HG03097 (cell line): ENCODE measurements at regions not wholly inside any gene's neighbourhood (a gene's known extent, or its start where the extent isn't known, plus 50 kb on each side); places are given as distances from the start of the nearest gene placed in this dataset.

Source experiments
- ATAC-seq: cut with Tn5 transposase; IDR thresholded peaks from one replicate; pipeline ENCODE4 v1.9.1; 2021; ENCODE audit not compliant: unreplicated experiment, low FRiP score

DNA sequence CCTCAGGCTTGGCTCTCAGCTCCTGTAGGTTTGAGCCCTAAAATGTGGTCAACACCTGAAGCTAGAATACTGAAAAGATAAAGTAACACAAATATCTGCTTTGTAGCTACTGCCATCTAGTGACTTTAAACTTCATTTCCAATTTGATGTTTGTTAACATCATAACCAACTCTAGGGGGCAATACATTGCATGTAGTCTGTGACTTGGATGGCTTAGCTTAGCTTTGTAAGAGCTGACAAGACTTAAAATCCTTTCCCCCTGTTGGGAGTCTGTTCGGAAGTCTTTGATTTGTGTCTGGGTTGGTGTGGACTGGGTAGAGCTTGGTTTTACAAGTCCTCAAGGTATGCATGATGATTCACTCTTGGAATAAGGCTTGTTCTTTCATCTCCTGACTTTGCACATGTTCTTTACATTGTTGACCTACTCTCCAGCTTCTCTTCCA lies 51.7 kb downstream of the SCN11A start:
- peak; percentile 81 for ATAC-seq

DNA sequence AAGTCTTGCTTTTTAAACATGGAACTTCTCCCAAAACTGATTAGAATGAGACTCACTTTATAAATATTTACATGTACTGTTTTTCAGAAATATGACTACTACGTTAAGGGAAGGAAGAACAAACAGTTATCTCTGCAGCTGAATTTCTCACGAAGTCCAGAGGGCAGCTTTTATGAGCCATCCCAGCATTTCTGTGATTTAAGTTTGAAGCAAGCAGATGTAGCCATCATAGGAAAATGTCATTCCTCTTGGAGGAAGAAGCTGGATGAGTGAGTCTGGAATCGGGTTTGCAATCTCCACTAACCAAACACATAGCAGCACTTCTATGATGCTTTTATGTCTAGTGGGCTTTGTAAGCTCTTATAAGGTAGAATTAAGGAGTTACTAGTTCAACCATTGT lies 53.7 kb downstream of the SCN11A start:
- ATAC-seq = no peak

DNA sequence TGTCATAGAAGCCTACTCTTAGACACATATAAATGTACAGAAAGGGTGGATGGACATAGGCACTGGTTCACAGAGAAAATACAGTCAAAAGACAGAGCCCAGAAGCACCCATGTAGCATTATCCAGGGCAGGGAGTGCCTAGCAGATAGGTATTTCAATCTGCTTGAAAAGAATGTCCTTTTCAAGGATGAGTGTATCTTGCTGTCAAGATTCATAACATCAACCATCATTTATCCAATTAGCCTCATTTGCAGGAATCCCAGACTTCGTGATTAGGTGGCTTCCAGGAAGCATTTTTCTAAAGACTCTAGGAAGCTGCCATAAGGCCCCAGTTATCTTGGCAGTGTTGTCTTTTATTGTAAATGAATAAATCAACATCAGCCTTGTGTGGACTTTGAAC lies 55.6 kb downstream of the SCN11A start:
- no peak for ATAC-seq

DNA sequence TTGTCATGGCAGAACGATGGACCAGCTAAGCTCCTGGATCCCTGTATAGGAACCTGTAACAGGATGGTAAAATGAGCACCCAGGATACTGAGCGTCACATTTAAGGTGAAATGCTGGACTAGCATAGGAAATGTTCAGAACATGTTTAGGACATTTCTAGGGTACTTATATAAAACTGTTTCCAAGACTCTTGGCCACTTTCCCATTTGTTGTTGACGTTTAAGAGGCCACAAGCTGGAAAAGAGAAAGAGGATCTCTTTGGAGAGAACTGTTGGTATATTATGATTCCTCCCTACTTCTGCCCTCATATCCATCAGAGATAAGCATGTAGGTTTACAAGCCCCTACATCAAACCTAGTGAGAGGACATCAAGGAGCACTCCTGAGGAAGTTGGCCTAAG lies 57.5 kb downstream of the SCN11A start:
- no peak for ATAC-seq

DNA sequence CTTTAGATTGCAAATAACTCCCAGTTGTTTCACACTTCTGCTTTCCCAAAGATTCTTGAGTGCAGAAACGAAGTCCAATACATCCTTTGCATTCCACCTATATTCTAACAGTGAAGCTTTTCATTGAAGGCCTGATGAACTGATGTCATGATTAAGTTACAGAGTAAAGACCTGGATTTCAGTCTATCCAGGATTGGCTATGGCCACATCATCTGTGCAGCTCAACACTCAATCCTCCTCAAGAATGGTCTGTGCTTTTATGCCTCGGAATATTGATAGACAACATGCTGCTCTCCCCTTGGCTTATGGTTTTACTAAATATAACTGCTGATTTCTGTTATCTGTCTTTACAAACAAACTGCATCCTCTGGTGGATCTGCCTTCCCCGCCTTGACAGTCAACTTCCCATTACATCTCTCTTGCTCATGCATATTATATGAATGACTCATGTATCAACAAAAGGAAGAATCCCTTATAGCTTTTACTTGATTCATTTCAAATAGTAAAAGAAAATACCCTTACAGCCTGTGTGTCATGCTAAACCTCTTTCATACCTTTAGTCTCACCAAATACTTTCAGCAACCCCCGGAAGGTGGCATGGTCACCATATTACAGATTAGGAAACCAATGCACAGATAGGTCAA lies 59.5 kb downstream of the SCN11A start:
- no peak for ATAC-seq

DNA sequence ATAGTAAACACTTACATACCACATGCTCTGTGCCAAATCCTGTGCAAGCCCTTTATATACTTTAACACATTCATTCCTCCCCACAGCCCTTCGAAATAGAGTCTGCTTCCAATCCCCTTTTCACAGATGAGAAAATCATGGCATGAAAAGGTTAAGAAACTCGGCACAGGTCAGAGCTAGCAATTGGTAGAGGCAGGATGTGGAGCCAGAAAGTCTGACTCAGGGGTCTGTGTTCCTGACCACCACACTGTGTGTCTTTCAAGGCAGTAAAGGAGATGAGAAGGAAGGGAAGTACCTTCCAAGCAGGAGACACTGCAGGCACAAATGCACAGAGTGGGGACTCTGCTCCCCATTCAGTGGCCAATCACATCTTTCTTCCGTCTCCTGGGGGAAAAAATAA lies 61.1 kb downstream of the SCN11A start:
- no peak for ATAC-seq

DNA sequence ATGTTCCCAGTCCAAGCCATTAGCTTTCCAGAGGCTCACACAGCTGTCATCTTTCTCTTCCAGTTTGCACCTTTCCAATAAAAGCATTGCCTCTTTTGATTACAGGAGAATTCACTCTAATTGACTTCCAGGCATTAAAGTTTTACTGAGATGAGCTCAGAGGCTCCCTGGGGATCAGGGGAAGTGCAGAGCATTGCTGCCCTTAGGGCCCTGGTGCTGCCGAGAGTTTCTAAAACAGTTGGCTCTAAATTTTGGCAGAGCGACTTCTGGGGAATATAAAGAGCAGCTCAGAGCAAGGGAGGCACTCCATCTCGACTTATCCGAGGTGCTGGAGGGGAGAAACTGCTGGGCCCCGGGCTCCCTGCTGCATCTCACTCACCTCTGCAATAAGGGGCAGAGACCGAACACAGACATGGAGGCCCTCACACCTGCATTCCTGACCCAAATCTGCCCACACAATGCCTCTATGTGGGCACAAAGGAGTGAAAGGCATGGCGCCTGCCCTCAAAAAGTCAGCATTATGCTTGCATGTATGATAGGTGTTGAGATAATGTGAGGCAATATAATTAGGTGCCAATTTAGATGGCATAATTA lies 61.7 kb downstream of the SCN11A start:
- ATAC-seq = no peak

DNA sequence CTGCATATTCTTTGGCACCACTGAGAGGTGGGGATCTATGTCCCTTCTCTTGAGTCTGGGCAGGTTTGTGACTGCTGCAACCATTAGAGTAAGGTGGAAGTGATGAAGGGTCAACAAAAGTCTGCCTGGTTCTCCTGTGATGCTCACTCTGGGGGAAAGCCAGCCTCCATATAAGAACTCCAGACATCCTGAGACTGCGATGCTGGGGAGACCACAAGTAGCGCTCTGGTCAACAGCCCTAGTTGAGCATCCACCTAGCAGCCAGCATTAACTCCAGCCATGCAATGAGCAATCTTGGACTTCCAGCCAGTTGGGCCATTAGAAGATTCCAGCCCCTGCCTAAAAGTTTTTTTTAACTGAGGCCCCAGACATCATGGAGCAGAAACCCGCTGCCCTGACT lies 62.8 kb downstream of the SCN11A start:
- ATAC-seq = no peak

DNA sequence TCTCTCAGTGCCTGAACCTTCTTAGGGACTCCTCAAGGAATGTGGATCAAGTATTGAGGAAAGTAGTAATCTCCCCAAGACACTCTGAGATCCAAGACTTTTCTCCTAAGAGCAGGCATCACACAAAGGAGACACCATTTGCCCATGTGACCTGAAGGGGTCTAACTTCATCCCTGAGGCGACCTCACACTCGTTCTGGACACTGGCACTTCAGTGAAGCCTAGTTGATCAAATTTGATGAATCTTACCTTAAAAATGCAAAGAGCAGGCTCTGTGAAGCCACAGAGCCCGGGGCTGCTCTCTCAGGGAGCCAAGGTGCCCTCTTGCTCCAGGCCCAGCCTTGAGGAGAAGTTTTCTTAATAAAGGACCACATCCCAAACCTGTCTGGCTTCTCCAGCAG lies 64.3 kb downstream of the SCN11A start:
- no peak for ATAC-seq

DNA sequence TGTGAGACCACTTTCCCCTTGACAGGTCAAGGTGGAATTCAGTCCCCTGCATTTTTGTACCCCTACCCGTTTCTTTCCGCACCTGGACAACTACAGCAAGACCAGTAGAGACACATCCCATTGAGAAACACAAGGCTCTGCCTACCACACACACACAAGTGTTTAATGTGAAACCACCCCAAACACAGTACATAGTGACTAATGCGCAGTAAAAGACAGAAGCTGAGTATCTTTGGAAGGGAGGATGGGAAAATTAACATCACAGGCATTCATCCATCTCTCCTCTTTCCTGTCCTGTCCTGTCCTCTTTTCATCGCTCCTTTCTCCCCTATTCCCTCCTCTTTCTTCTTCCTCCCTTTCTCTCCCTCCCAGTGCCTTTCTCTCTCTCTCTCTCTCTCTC lies 64.8 kb downstream of the SCN11A start:
- no peak for ATAC-seq

DNA sequence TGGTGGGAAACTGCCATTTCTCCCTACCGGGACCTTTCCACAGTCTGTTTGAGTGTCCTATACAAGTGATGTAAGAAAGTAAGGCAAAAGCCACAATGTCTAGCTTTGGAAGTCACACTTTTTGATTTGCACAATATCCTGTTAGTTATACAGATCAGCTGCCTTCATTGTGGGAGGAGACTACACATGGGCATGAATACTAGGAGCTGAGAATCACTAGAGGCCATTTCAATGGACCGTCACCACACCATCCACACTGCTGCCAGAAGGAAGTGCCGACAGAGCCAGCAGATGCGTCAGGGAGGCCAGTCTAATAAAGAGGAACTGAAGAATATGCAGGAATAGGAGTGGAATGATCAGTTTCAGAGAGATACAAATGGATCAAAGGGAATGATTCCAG lies 65.8 kb downstream of the SCN11A start:
- no peak for ATAC-seq

DNA sequence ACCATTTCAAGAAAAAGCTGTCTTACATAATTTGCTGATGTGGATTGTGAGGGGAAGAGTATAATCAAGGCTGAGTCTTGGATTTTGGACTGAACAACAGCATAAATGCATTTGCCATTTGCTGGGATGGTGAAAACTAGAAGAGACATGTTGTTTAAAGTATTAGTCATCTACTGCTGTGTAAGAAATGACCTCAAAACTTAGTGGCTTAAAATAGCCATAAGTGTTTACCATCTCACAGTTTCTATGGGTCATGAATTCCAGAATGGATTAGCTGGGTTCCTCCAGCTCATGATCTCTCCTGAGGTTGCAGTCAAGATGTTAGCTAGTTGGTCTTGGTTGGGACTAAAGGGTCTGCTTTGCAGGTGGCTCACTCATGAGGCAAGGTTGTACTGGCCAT lies 66.2 kb downstream of the SCN11A start:
- no peak for ATAC-seq

DNA sequence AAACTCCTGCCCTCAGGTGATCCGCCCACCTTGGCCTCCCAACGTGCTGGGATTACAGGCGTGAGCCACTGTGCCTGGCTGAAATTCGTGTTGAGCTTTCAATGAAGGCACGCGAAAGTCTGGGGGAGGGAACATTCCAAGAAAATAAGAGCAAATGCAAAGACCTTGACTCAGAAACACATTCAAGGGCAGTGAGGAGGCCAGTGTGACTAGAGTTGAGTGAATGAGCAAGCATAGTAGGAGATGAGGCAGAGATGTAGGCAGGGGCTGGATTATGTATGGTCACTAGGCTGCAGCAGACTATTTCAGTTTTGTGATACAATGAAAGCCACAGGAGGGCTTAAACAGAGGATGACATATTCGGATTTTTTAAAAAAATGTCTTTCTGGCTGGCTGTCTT lies 67.0 kb downstream of the SCN11A start:
- ATAC-seq = no peak

DNA sequence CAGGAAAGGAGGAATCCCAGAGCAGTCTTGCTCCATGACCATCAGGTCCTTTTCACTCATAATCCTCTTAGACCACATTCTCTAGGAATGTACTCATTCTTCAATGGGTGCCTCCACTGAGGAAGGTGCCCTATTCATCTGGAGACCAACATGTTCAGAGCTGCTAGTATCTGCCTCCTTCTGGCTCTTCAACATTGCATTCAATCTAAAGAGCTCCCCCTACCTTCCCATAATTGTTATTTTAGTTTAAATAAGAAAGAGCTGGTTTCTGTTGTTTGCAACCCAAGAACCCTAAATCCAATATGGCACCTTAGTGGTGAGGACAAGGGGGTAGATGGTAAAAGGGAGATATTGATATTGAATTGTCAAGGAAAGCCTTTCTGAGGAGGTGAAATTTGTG lies 67.6 kb downstream of the SCN11A start:
- no peak for ATAC-seq

DNA sequence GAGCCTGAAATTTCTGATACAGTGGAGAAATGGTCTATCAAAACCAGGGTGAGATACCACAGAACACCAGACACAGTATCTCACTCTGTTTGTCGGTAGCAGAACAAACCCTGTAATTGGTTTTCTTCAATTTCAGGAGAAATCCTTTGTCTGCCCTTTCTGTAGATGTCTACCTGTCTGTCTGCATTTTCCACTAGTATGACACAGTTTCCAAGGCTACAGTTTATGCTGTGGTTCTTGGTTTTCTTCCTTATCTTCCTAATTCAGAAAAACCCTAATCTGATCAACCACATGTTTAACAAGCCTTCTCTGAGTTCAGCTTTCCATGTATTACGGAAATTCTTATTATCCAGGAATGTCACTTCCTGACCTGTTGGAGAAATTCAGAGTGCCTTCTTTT lies 70.8 kb downstream of the SCN11A start:
- ATAC-seq = no peak

DNA sequence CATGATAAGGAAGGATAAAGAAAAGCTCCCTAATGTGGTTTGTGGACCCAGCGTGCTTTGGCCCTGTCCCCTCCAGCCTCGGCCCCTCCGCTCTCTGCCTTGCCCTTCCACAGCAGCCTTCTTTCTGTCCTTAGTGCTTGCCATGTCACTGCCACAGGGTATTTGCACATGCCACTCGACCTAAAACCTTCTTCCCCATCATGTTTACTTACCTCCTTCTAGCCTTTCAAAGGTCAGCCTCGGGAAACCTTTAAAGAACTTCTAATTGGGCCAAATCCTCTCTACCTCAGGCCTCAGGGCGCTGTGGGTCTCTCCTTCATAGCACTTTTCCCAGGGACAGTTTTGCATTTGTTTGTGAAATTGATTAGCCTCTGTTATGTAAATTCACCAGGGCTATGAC lies 73.0 kb downstream of the SCN11A start:
- ATAC-seq = no peak

DNA sequence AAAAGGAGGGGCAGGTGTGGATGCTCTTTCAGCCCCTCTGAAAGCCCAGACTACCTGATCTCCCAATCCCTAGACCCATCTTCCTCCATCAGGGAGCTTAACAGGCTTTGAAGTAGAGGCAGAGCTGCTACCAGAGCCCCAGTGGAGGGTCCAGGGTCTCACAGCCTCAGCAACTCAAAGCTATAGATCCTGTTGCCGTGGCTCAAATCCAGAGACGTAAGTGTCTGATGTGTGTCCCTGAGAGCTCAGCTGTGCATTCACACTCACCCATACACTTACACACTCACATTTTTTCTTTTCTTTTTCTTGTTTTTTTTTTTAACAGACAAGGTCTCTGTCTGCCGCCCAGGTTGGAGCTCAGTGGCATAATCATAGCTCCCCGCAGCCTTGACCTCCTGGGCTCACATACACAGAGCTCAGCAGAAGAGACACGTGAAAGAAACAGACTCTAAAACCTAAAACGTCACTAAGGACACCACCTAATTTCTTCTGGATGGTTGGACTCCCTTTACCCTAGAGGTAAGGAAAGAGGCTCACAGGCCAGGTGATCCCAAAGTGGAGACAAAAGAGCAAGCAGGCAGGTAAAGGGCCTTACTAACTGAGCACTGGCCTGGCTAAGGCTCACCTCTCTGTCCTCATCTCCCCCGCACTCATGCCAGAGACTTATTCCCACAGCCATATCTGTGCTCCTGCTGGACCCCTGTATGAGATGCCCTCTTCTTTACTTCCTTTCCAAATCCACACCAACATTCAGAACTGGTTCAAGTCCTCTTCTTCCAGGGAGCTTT lies 80.7 kb downstream of the SCN11A start:
- no peak for ATAC-seq

DNA sequence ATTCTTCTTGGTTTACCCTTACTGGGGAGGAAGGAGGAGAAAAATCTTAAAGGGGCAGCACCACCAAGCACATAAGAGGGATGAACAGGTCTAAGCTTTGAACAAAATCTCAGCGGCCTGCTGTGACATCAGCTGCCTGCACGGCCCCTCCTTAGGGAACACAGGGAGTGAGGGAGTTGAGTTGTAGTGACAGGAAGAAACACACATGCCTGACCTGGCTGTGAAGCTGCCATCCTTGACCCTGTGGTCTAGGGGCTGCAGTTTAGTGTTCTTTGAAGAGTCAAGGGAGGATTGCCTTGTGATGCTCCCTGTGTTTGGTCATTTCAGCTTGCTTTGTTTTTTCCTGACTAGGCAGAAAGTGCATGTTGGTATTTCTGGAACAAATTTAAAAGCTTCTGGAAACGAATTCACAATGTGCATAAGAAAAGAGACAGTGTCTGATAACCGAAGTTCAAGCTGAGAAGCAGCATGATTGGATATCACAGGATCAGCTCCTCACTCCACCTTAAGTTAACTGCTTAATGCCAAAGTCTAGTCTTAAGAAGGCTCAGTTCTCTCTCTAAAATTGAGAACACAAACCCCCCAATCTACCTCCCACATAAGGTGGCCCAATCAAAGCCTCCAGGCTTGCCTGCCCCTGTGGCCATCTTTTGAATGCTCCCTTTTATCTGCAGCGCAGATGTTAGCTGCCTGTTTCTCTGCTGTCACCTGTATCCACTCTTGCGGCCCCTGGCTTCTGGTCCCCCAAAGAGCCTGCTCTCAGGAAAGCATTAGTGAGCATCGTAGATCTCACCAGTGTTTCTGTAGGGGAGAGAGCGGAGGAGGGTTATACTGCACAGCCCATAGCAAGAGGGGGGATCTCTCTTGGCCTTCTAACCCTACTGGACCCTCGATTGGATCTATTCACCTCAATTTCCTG lies 82.2 kb downstream of the SCN11A start:
- no peak for ATAC-seq

DNA sequence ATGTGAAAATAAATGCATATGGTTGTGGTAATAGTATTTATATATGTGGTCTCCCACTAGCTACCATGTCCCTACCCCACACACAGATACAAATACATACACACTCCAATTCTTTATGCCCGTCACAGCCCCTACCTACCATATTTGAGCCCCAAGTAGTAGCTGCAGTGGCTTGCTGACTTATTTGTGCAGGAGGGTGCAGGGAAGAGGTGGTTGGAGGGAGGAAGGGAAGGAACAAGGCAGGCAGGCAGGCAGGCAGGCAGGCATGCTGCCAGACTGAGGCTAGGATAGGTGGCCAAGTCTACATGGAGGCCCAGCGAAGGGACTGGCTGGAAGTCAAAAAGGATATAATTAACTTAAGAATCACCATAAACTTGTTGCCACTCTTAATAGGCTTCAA lies 82.9 kb downstream of the SCN11A start:
- ATAC-seq = no peak

DNA sequence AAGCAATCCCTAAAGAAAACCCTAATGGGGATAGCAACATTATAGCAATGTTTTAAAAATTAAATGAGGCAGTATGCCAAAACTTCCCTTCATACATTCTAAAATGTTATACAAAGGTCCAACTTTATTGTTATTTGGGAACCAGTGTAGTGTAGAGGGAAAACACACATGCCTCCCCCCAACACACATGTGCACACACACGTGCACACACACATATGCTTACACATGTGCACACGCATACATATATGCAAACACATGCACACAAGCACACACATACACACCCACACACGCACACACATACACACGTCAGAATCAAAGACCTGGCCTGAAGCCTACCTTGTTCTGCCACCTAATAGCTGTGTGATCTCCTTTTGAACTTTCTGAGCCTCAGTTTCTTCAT lies 83.3 kb downstream of the SCN11A start:
- no peak for ATAC-seq

DNA sequence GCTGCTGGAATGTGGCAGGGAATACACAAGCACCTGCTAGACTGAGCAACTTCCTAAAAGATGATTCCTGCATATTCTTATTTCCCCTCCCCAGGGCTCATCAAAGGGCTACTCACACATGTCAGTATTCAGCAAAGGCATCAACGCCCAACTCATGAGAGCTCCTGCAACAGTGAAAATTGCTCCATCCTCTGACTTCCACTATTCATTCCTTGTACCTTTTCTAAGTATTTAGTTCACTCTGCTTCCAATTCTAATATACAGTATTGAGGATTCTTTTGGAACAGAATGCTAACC lies 84.1 kb downstream of the SCN11A start:
- no peak for ATAC-seq
